ENCODE measurements at regions not wholly inside any gene's neighbourhood (a gene's known extent, or its start where the extent isn't known, plus 50 kb on each side); places are given as distances from the start of the nearest gene placed in this dataset.

GRCh38 chr15:69553686-69554085 is 101.1 kb downstream of the RPLP1 start:
- TF ChIP-seq GATA3 (IDR thresholded peaks at IDR 0.05; ENCODE audit: low read depth, low read length) (no peak), GATA2 (IDR thresholded peaks at IDR 0.05; ENCODE audit: low read depth, low read length) (no peak)

GRCh38 chr15:69554279-69554961 is 101.8 kb downstream of the RPLP1 start:
- TF ChIP-seq GATA2 (IDR thresholded peaks at IDR 0.05; ENCODE audit: low read depth, low read length) (0 out of 2 replicates have a peak, but pooled peaks have one; percentile 36), GATA3 (IDR thresholded peaks at IDR 0.05; ENCODE audit: low read depth, low read length) (no peak)

DNA sequence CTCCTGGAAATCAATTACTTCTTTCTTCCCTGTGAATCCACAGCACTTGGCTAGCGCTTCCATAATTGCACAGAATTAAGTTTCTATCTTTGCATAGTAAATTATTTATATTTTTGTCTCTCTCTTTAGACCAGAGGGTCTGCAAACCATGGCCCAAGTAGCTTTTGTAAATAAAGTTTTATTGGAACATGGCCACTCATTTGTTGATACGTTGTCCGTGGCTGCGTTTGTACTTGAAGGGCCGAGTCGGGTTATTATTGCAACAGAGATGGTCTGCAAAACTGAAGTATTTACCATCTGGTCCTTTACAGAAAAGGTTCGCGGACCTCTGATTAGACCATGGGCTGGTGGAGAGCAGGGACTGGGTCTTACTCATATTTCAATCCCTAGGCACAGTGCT is 102.5 kb downstream of the RPLP1 start:
- no peak for TF ChIP-seq GATA3 (IDR thresholded peaks at IDR 0.05; ENCODE audit: low read depth, low read length)

- TF ChIP-seq GATA2 (IDR thresholded peaks at IDR 0.05; ENCODE audit: low read depth, low read length): no peak
- no peak for TF ChIP-seq GATA3 (IDR thresholded peaks at IDR 0.05; ENCODE audit: low read depth, low read length)
Measured at GRCh38 chr15:69556344-69556743, 103.7 kb downstream of the RPLP1 start.

- TF ChIP-seq GATA2 (IDR thresholded peaks at IDR 0.05; ENCODE audit: low read depth, low read length) (no peak), GATA3 (IDR thresholded peaks at IDR 0.05; ENCODE audit: low read depth, low read length) (no peak)
Measured at GRCh38 chr15:69557020-69557706, 104.5 kb downstream of the RPLP1 start.

DNA sequence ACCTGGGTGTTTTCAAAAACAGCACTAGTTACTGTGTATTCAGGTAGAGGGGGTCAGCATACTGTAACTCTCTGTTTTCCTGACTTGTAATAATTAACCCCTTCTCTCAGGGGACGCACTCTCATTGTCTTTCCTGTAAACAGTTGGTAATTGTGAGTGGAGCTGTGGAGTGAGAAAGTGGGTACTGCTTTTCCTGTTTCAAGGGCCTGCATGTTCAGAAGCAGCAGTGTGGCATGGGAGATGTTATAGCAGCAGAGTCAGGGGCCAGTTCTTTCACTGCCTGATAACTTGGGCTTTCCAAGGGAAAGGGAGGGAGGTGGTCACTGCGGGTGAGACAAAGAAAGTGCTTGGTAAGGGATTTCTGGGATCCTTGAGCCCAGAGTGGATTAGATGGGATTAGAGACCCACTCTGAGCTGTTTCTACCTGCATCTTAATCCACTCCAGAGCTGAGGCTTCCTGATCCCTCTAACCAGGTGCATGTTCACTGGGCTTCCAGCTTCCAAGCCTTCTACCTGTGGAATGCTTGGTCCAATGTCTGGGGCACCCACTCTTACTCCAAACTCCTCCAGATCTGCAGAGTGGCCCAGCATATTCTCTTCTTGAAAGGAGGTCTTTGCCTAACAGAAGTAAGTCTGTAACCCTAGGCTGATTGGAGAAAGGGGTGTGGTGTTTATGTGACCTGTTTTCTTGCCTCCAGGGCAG is 105.2 kb downstream of the RPLP1 start:
- TF ChIP-seq GATA3 (IDR thresholded peaks at IDR 0.05; ENCODE audit: low read depth, low read length) (no peak), GATA2 (IDR thresholded peaks at IDR 0.05; ENCODE audit: low read depth, low read length) (no peak)

- TF ChIP-seq GATA2 (IDR thresholded peaks at IDR 0.05; ENCODE audit: low read depth, low read length): no peak
- no peak for TF ChIP-seq GATA3 (IDR thresholded peaks at IDR 0.05; ENCODE audit: low read depth, low read length)
Measured at GRCh38 chr15:69559440-69560190, 107.0 kb downstream of the RPLP1 start.

DNA sequence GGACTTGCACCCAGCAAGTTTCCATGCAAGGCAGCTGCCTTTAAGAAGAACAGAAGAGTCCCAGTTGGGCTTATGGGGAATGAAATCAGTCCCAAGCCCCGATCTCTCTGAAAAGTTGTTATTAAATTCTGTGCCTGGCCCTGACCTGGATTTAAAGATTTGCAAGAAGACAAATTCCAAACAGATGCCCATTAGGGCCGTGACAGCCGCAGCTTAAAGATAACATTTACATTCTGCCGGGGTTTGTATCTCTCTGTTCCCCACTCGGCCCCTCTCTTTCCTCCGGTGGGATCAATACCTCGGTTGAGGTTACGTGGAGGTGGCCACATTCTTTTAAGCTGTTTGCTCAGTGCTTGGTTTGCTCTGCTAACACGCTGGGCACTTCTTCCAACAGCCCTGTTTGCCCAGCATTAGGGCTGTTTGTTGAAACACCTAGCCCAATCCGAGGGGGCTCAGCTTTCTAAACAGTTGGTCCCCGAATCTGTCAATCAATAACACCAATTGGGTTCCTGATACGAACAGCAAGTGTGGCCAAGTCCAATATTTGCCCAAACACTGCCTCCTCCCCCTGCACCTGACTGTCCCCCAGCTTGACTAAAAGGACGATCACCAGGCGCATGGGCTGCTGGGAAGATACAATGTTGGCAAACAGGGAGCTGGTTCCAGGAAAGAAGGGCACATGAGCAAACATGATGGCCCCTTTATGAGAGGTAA is 108.6 kb downstream of the RPLP1 start:
- TF ChIP-seq GATA3 (IDR thresholded peaks at IDR 0.05; ENCODE audit: low read depth, low read length) (no peak), GATA2 (IDR thresholded peaks at IDR 0.05; ENCODE audit: low read depth, low read length) (peak; percentile 59; the same call in 1 of the 2 replicates)

DNA sequence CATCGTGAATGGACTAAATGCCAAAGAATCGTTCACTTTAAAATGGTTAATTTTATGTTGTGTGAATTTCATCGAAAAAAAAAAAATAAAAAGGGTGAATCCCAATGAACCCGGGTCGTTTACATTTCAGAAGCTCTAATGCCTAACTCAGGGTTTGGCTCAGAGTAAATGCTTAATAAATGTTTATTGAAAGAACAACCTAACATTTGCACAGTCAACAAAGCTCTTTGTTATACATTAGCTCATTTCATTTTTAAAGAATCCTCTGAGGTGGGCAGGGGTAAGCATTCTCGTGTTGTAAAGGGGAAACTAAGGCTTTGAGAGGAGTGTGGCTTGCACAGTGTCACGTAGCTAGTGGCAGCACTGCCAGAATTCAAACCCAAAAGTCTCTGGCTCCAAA is 109.5 kb downstream of the RPLP1 start:
- TF ChIP-seq GATA3 (IDR thresholded peaks at IDR 0.05; ENCODE audit: low read depth, low read length) (no peak), GATA2 (IDR thresholded peaks at IDR 0.05; ENCODE audit: low read depth, low read length) (no peak)

DNA sequence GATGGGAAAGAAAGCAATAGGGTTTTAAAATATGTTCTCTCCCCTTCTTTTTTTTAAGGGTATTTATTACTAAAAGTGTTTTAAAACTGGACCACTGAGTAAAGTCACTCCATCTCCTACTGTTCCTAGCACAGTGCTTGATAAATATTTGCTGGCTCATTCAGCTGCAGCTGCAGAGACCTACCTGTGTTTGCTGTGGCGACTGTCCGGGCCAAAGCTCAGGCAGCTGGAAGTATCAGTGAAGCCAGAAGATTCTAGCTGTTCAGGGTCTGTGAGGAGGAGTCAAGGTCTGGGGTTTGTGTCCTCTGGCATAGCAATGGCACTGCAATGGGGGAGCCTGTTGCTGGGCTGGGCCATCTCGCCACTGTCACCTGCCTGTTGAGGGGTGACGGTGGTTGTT is 109.9 kb downstream of the RPLP1 start:
- TF ChIP-seq GATA2 (IDR thresholded peaks at IDR 0.05; ENCODE audit: low read depth, low read length) (no peak), GATA3 (IDR thresholded peaks at IDR 0.05; ENCODE audit: low read depth, low read length) (no peak)

DNA sequence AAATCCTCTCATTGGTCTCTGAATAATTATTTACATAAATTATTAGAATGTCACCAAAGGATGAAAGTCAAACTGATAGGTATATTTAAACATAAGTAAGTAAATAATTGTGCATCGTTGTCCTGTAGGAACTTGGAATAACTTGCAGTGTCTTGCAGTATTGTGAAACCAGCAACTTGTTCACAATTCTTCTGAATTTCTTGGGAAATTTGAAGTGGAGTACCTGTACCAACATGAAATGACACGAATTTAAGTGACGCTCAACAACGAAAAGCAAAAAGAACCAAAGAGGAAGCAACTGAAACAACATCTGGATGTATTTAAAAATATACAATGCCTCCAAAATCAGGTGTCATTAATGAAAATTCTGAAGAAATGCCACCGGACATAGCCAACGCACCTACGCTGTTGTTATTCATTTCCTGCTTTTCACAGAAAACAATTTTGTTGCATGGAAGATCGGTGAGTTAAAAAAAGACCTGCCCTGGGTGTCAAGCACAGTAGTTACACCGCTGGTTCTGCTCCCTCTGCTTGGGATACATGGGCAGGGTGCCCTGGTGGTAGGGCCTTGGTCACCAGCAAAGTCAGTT is 112.5 kb downstream of the RPLP1 start:
- no peak for TF ChIP-seq GATA3 (IDR thresholded peaks at IDR 0.05; ENCODE audit: low read depth, low read length)
- TF ChIP-seq GATA2 (IDR thresholded peaks at IDR 0.05; ENCODE audit: low read depth, low read length): no peak

- TF ChIP-seq GATA2 (IDR thresholded peaks at IDR 0.05; ENCODE audit: low read depth, low read length) (no peak), GATA3 (IDR thresholded peaks at IDR 0.05; ENCODE audit: low read depth, low read length) (no peak)
Measured at GRCh38 chr15:69568173-69569009, 115.8 kb downstream of the RPLP1 start.
